ENCODE measurements at regions not wholly inside any gene's neighbourhood (a gene's known extent, or its start where the extent isn't known, plus 50 kb on each side); places are given as distances from the start of the nearest gene placed in this dataset.
"Not testable (repeated sequence)": the region's sequence is repeated elsewhere in the genome, so short reads cannot be mapped to it uniquely, and the experiment has no call there.

- Histone ChIP-seq H3K4me3 (no peak overlapping the region), H3K9me3 (no peaks in the 10 kb centered on the region), H3K4me1 (no peaks in the 10 kb centered on the region), H3K36me3 (no peaks in the 10 kb centered on the region), H3K27ac (no peak overlapping the region), H3K27me3 (peaks cover 0 to 18% (median 0%) of the 10 kb centered on the region in 3 donors)
- TF ChIP-seq, protein P1, sequence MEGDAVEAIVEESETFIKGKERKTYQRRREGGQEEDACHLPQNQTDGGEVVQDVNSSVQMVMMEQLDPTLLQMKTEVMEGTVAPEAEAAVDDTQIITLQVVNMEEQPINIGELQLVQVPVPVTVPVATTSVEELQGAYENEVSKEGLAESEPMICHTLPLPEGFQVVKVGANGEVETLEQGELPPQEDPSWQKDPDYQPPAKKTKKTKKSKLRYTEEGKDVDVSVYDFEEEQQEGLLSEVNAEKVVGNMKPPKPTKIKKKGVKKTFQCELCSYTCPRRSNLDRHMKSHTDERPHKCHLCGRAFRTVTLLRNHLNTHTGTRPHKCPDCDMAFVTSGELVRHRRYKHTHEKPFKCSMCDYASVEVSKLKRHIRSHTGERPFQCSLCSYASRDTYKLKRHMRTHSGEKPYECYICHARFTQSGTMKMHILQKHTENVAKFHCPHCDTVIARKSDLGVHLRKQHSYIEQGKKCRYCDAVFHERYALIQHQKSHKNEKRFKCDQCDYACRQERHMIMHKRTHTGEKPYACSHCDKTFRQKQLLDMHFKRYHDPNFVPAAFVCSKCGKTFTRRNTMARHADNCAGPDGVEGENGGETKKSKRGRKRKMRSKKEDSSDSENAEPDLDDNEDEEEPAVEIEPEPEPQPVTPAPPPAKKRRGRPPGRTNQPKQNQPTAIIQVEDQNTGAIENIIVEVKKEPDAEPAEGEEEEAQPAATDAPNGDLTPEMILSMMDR (IDR thresholded peaks at IDR 0.05), result no peak
- TF ChIP-seq POLR2A (IDR thresholded peaks at IDR 0.05) (no peak), EP300 (IDR thresholded peaks at IDR 0.05) (no peak), POLR2AphosphoS5 (IDR thresholded peaks at IDR 0.05) (no peak)
- intact Hi-C loops (cut with DNase I; ENCODE audit: low total_unique reads), result loop anchor here (10.0 kb wide), 1 partner anchor 1420 kb away; no protein-coding TSS in a partner anchor
- no peak for DNase-seq
- 78 to 89% (median 82%) methylated on average over 13 of the region's 13 CpGs for WGBS, 5 donors
Measured at GRCh38 chr13:22944378-22944777, 236.4 kb upstream of the SGCG start.

GRCh38 chr13:22945321-22946226 lies 235.2 kb upstream of the SGCG start:
- no peak for DNase-seq
- 28 to 38% (median 31%) methylated on average over 9 of the region's 9 CpGs for WGBS, 5 donors
- TF ChIP-seq POLR2AphosphoS5 (IDR thresholded peaks at IDR 0.05) (no peak), EP300 (IDR thresholded peaks at IDR 0.05) (no peak), POLR2A (IDR thresholded peaks at IDR 0.05) (no peak)
- TF ChIP-seq, protein P1 (IDR thresholded peaks at IDR 0.05), result no peak
- no peaks in the 10 kb centered on the region for H3K36me3 ChIP-seq
- peaks cover 0 to 8% (median 4%) of the 10 kb centered on the region in 4 donors for H3K9me3 ChIP-seq
- intact Hi-C loops (cut with DNase I; ENCODE audit: low total_unique reads), result loop anchor here (10.0 kb wide), 1 partner anchor 1419 kb away; no protein-coding TSS in a partner anchor
- H3K4me3 ChIP-seq, result no peak overlapping the region
- no peaks in the 10 kb centered on the region for H3K4me1 ChIP-seq
- peaks cover 0 to 14% (median 0%) of the 10 kb centered on the region in 3 donors for H3K27me3 ChIP-seq
- H3K27ac ChIP-seq, result no peak overlapping the region

- Histone ChIP-seq H3K27me3 (peaks cover 0 to 13% (median 0%) of the 10 kb centered on the region in 3 donors), H3K36me3 (no peaks in the 10 kb centered on the region), H3K4me3 (no peak overlapping the region), H3K27ac (no peak overlapping the region), H3K9me3 (peaks cover 0 to 17% (median 13%) of the 10 kb centered on the region in 4 donors), H3K4me1 (no peaks in the 10 kb centered on the region)
- 83 to 95% (median 88%) methylated on average over 12 to 13 of the region's 13 CpGs for WGBS, 5 donors
- no peak for DNase-seq
- TF ChIP-seq POLR2A (IDR thresholded peaks at IDR 0.05) (no peak), EP300 (IDR thresholded peaks at IDR 0.05) (no peak), POLR2AphosphoS5 (IDR thresholded peaks at IDR 0.05) (no peak)
- TF ChIP-seq, protein P1 (IDR thresholded peaks at IDR 0.05), result no peak
- intact Hi-C loops (cut with DNase I; ENCODE audit: low total_unique reads), result loop anchor here (10.0 kb wide), 1 partner anchor 1416 kb away; no protein-coding TSS in a partner anchor
Measured at GRCh38 chr13:22948421-22948820, 232.4 kb upstream of the SGCG start.

GRCh38 chr13:22952018-22952417 lies 228.8 kb upstream of the SGCG start:
- H3K36me3 ChIP-seq; H3K27ac ChIP-seq; intact Hi-C loops (cut with DNase I; ENCODE audit: low total_unique reads); H3K4me3 ChIP-seq; H3K27me3 ChIP-seq; H3K4me1 ChIP-seq; DNase-seq: not testable (repeated sequence)
- peaks cover 0 to 17% (median 13%) of the 10 kb centered on the region in 4 donors for H3K9me3 ChIP-seq

DNA sequence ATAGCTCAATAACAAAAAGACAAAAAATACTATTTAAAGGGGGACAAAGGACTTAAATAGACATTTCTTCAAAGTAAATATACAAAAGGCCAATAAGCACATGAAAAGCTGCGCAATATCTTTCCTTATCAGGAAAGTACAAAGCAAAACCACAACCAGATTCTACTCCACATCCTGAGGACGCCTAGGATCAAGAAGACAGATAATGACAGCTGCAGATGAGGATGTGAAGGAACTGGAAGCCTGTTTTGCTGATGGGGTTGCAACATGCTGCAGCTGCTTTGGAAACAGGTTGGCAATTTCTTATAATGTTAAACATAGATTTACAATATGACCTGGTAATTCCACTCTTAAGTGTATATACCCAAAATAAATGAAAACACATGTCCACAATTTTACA lies 225.6 kb upstream of the SGCG start:
- intact Hi-C loops (cut with DNase I; ENCODE audit: low total_unique reads); H3K4me1 ChIP-seq; H3K27me3 ChIP-seq; H3K27ac ChIP-seq; DNase-seq; H3K36me3 ChIP-seq; H3K4me3 ChIP-seq: not testable (repeated sequence)
- H3K9me3 ChIP-seq, result peaks cover 0 to 17% (median 10%) of the 10 kb centered on the region in 4 donors
- 22 to 67% (median 47%) methylated on average over 2 of the region's 2 CpGs for WGBS, 5 donors

DNA sequence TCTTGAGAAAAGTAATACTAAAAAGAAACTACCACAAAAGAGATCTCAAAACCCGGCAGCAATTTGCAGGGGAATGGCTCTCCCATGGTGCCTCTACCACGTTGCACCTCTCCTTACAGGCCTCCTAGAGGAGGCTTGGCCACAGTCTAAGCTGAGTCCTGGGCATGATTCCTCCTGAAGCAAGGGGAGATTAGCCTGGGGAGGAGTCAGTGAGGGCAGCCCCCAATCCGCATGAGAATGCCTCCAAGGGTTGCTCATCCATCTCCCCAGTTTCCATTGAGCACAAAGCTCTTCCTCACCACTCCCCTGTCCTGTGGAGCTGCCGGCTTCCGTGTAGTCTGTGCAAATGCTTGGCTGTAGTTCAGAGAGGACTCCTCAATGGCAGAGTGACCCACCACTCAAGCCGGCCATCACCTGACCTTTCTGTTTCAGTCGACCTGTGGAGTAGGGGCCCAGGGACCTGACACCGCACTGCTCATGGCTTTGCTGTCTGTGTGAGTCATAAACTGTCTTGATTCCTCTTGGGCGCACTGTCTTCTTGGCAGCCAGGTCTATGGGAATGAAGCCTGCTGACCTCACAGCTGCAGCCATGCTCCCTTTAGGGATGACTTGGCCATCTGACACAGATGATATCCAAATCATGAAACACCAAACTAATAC lies 224.2 kb upstream of the SGCG start:
- H3K4me1 ChIP-seq; DNase-seq; H3K27me3 ChIP-seq; intact Hi-C loops (cut with DNase I; ENCODE audit: low total_unique reads); H3K9me3 ChIP-seq; H3K4me3 ChIP-seq; H3K36me3 ChIP-seq; H3K27ac ChIP-seq: not testable (repeated sequence)
- 72 to 83% (median 80%) methylated on average over 9 of the region's 9 CpGs for WGBS, 5 donors

DNA sequence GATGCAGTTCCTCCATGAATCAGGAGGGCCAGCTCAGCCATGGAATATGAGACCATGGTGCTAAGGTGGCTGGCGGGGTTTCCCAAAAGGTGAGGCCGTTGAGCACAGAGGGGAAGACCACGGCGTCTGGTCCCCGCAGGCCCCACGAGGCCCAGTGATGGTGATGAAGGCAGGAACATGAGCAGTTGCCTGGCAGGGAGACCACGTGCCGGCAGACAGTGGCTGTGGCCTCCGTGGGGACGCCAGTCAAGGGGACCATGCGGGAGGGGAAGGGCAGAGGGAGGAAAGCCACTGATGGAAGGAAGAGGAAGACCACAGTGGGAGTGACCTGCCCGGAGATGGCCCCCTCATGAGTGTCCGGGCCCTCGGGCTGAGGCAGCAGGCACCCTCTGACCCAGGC lies 220.9 kb upstream of the SGCG start:
- H3K36me3 ChIP-seq; DNase-seq; H3K27ac ChIP-seq; H3K4me3 ChIP-seq; H3K9me3 ChIP-seq; H3K27me3 ChIP-seq; H3K4me1 ChIP-seq; intact Hi-C loops (cut with DNase I; ENCODE audit: low total_unique reads): not testable (repeated sequence)
- 80 to 97% (median 90%) methylated on average over 10 to 13 of the region's 14 CpGs for WGBS, 5 donors
